GM12878 (cell line): ENCODE measurements at regions not wholly inside any gene's neighbourhood (a gene's known extent, or its start where the extent isn't known, plus 50 kb on each side); places are given as distances from the start of the nearest gene placed in this dataset.

Source experiments
- ATAC-seq: fragments of 200-7000 bp; cut with Tn5 transposase; 3 replicates; pipeline ENCODE4 v1.9.1; 2020; ENCODE audit warnings: mild to moderate bottlenecking, moderate library complexity
- BruUV-seq: library from RNA; stranded (reverse); fragments of 400-500 nt; replicated peaks from 2 replicates; lab custom pipeline; 2021; lab: Mats Ljungman, UMichigan
- CTCF ChIA-PET: fragments of 300-600 bp; sonication (Branson Sonifier 250); formaldehyde crosslinking; extraction: SDS; loops from one replicate; lab custom pipeline; 2021; ENCODE audit warnings: inconsistent platforms; lab: Yijun Ruan, JAX
- POLR2A ChIA-PET: fragments of 350-600 bp; formaldehyde crosslinking; extraction: SDS; loops from one replicate; lab custom pipeline; 2021; ENCODE audit warnings: inconsistent platforms; lab: Charles Lee
- RAD21 ChIA-PET: fragments of 300-600 bp; sonication (Branson Sonifier 250); formaldehyde crosslinking; loops from one replicate; lab custom pipeline; 2023; ENCODE audit warnings: antibody characterized with exemption; ENCODE audit not compliant: unreplicated experiment; lab: Charles Lee
- SMC1A ChIA-PET: fragments of 300-600 bp; sonication (Branson Sonifier 250); formaldehyde crosslinking; loops from one replicate; lab custom pipeline; 2023; ENCODE audit not compliant: unreplicated experiment, uncharacterized antibody; lab: Charles Lee
- DNase-seq: peaks from one replicate; pipeline ENCODE4 v3.0.0-alpha.2; 2011; ENCODE audit warnings: low read depth, low spot score
- FAIRE-seq: peaks from 3 replicates; lab custom pipeline; 2011; peaks lifted over from hg19 to GRCh38; lab: Jason Lieb, UNC
- H2AFZ ChIP-seq: 2 replicates; pipeline ENCODE4 v1.6.0; 2011; ENCODE audit warnings: low read depth, low read length, control low read depth; ENCODE audit not compliant: control insufficient read depth
- H3K27ac ChIP-seq: 2 replicates; pipeline ENCODE4 v1.5.1; 2011; ENCODE audit warnings: control low read depth; ENCODE audit not compliant: control insufficient read depth, insufficient read depth
- H3K27me3 ChIP-seq, 2 experiments: replicated peaks in 1 of 2; 2 replicates each; pipeline versions ENCODE4 v1.6.0 to v1.6.1; 2011; ENCODE audit warnings: low read length in 1 of 2; ENCODE audit not compliant: control insufficient read depth in 2 of 2, insufficient read depth in 2 of 2
- H3K36me3 ChIP-seq, 2 experiments: 2 replicates each; pipeline ENCODE4 v1.5.1; 2011; ENCODE audit warnings: low read length in 1 of 2; ENCODE audit not compliant: control insufficient read depth in 2 of 2, insufficient read depth in 2 of 2
- H3K4me1 ChIP-seq: 2 replicates; pipeline ENCODE4 v1.6.1; 2011; ENCODE audit warnings: mild to moderate bottlenecking, low read length, moderate library complexity, mixed read lengths; ENCODE audit not compliant: control insufficient read depth, insufficient read depth
- H3K4me2 ChIP-seq: 2 replicates; pipeline ENCODE4 v1.6.0; 2011; ENCODE audit warnings: control low read depth; ENCODE audit not compliant: control insufficient read depth, insufficient read depth
- H3K4me3 ChIP-seq: fragments of 200-600 bp; sonication (generic); 2 replicates; pipeline ENCODE4 v1.5.1; 2016
- H3K79me2 ChIP-seq: 2 replicates; pipeline ENCODE4 v1.6.0; 2011; ENCODE audit warnings: low read length; ENCODE audit not compliant: control insufficient read depth, insufficient read depth
- H3K9ac ChIP-seq: 2 replicates; pipeline ENCODE4 v1.8.0; 2011; ENCODE audit warnings: low read length, control low read depth, mixed read lengths; ENCODE audit not compliant: control insufficient read depth, insufficient read depth
- H3K9me3 ChIP-seq: replicated peaks from 3 replicates; pipeline ENCODE4 v1.5.1; 2011; ENCODE audit warnings: mild to moderate bottlenecking, low read length; ENCODE audit not compliant: control insufficient read depth, insufficient read depth
- H4K20me1 ChIP-seq: 2 replicates; pipeline ENCODE4 v1.6.0; 2011; ENCODE audit not compliant: control insufficient read depth, insufficient read depth
- ATF2 ChIP-seq: IDR thresholded peaks from 2 replicates; pipeline ENCODE4 v1.6.1; 2012; ENCODE audit warnings: low read length, inconsistent platforms
- CEBPZ ChIP-seq: fragments of 150-350 bp; IDR thresholded peaks from 2 replicates; pipeline ENCODE4 v1.6.1; 2016; ENCODE audit warnings: low read depth, low read length
- CTCF ChIP-seq, 3 experiments: IDR thresholded peaks in 2 of 3; conservative IDR thresholded peaks in 1 of 3; 2 replicates each; pipeline ENCODE4 v1.5.1; 2011; ENCODE audit warnings: low read depth in 3 of 3, low read length in 3 of 3, mild to moderate bottlenecking in 3 of 3, control low read depth in 2 of 3, moderate library complexity in 2 of 3, inconsistent platforms in 1 of 3, mixed read lengths in 1 of 3; ENCODE audit not compliant: control insufficient read depth in 2 of 3, insufficient read depth in 1 of 3; ENCODE audit errors: extremely low read depth in 1 of 3
- DPF2 ChIP-seq: fragments of 450-650 bp; IDR thresholded peaks from 2 replicates; pipeline ENCODE4 v1.6.1; 2017; ENCODE audit warnings: mild to moderate bottlenecking
- KDM1A ChIP-seq: fragments of 200-600 bp; sonication (generic); IDR thresholded peaks from 2 replicates; pipeline ENCODE4 v1.6.1; 2016; ENCODE audit warnings: borderline replicate concordance
- LARP7 ChIP-seq: fragments of 450-650 bp; IDR thresholded peaks from 2 replicates; pipeline ENCODE4 v1.6.1; 2017; ENCODE audit warnings: mild to moderate bottlenecking
- MYB ChIP-seq: fragments of 150-350 bp; IDR thresholded peaks from 2 replicates; pipeline ENCODE4 v1.6.1; 2014; ENCODE audit warnings: mild to moderate bottlenecking, low read depth, low read length, borderline replicate concordance
- NR2F1 ChIP-seq: fragments of 450-650 bp; conservative IDR thresholded peaks from 2 replicates; pipeline ENCODE4 v1.6.1; 2017; ENCODE audit warnings: mild to moderate bottlenecking
- NRF1 ChIP-seq: conservative IDR thresholded peaks from 2 replicates; pipeline ENCODE4 v1.6.1; 2011; ENCODE audit warnings: mild to moderate bottlenecking, low read depth, low read length, improper control_type of control experiment
- POLR2AphosphoS5 ChIP-seq: IDR thresholded peaks from 2 replicates; pipeline ENCODE4 v1.6.1; 2011; ENCODE audit warnings: mild to moderate bottlenecking, low read length, inconsistent platforms
- RAD21 ChIP-seq: IDR thresholded peaks from 2 replicates; pipeline ENCODE4 v1.6.1; 2011; ENCODE audit warnings: mild to moderate bottlenecking, low read depth, low read length, moderate library complexity; ENCODE audit not compliant: insufficient read depth
- SMC3 ChIP-seq: IDR thresholded peaks from 2 replicates; pipeline ENCODE4 v1.6.1; 2011; ENCODE audit warnings: low read length, improper control_type of control experiment, borderline replicate concordance
- SPI1 ChIP-seq: IDR thresholded peaks from 2 replicates; pipeline ENCODE4 v1.6.1; 2011; ENCODE audit warnings: low read depth, mild to moderate bottlenecking, low read length, moderate library complexity, borderline replicate concordance; ENCODE audit not compliant: insufficient read depth
- TARDBP ChIP-seq: IDR thresholded peaks from 2 replicates; pipeline ENCODE4 v1.6.1; 2016; ENCODE audit warnings: borderline replicate concordance
- ZBED1 ChIP-seq: IDR thresholded peaks from 2 replicates; pipeline ENCODE4 v1.6.1; 2016; ENCODE audit warnings: borderline replicate concordance
- ZNF622 ChIP-seq: fragments of 450-650 bp; IDR thresholded peaks from 2 replicates; pipeline ENCODE4 v1.6.1; 2017; ENCODE audit warnings: mild to moderate bottlenecking, inconsistent platforms
- WGBS: methylation state at CpG from one replicate; pipeline ENCODE4 v1.1.6; 2016; ENCODE audit warnings: low lambda C conversion rate; ENCODE audit not compliant: insufficient replicate concordance, insufficient coverage; ENCODE audit errors: missing lambda C conversion rate; 5-methylcytosine and 5-hydroxymethylcytosine counted together
- in situ Hi-C: fragments of 300-500 bp; cut with MboI; formaldehyde crosslinking; loops from 9 replicates; pipeline ENCODE4 v1.14.3; 2018; ENCODE audit warnings: mixed read lengths
- intact Hi-C: fragments of 100-400 bp; cut with micrococcal nuclease; formaldehyde crosslinking; loops from one replicate; pipeline ENCODE4 v1.14.2; 2022; ENCODE audit not compliant: unreplicated experiment

GRCh38 chr21:17688912-17689874 lies 76.5 kb upstream of the BTG3 start:
- ATAC-seq (no peak; the same call in 2 of the 3 replicates), FAIRE-seq (no peak), DNase-seq (no peak)
- ChIA-PET POLR2A (no interaction called here), CTCF (interaction anchor here (0.6 to 4.3 kb wide), 25 partner anchors 8 to 242 kb away, joined by 3 to 39 read pairs (median 4); no protein-coding TSS in a partner anchor), SMC1A (interaction anchor here (0.6 to 2.7 kb wide), 20 partner anchors 8 to 608 kb away, joined by 3 to 15 read pairs (median 3); no protein-coding TSS in a partner anchor), RAD21 (interaction anchor here (0.7 to 2.2 kb wide), 10 partner anchors 9 to 236 kb away, joined by 3 to 8 read pairs (median 4); partner anchors contain the start of gene C21orf91)
- no peaks in the 10 kb centered on the region; the same call in 1 of the 3 replicates for H3K9me3 ChIP-seq
- TF ChIP-seq KDM1A (no peak), ZNF622 (no peak), CEBPZ (no peak), ZBED1 (no peak), POLR2AphosphoS5 (no peak), CTCF (IDR thresholded peaks at IDR 0.05 in 2 of 3, conservative IDR thresholded peaks at IDR 0.05 in 1 of 3; ENCODE audit: control insufficient read depth in 2 of 3, extremely low read depth in 1 of 3, insufficient read depth in 1 of 3, low read depth in 3 of 3, low read length in 3 of 3) (peak; percentile 17 to 50 (median 23); a peak in 4 of 6 replicates), SMC3 (peak; percentile 27; the same call in 1 of the 2 replicates), LARP7 (no peak), TARDBP (no peak), ATF2 (no peak), NR2F1 (no peak), MYB (no peak), SPI1 (no peak), DPF2 (no peak), NRF1 (no peak), RAD21 (peak; percentile 57)
- no peak overlapping the region for H3K4me2 ChIP-seq
- BruUV-seq: no TSS peak
- H3K27ac ChIP-seq: no peak overlapping the region
- H3K27me3 ChIP-seq: no peaks in the 10 kb centered on the region
- in situ Hi-C loops (no loop called here), intact Hi-C loops (no loop called here)
- H3K9ac ChIP-seq: no peak overlapping the region
- no peaks in the 10 kb centered on the region for H3K79me2 ChIP-seq
- peaks cover 3% of the 10 kb centered on the region for H3K4me1 ChIP-seq
- H4K20me1 ChIP-seq: no peaks in the 10 kb centered on the region
- no peak overlapping the region for H3K4me3 ChIP-seq
- no peaks in the 10 kb centered on the region for H3K36me3 ChIP-seq
- WGBS: 41% methylated on average over 13 of the region's 13 CpGs
- peak overlapping the region; percentile 46; the same call in 1 of the 2 replicates for H2AFZ ChIP-seq
